Activated CD4-positive, alpha-beta T cell treated with anti-CD3 and anti-CD28 coated beads for 4 hours (primary cell): ENCODE measurements at regions not wholly inside any gene's neighbourhood (a gene's known extent, or its start where the extent isn't known, plus 50 kb on each side); places are given as distances from the start of the nearest gene placed in this dataset.

Experiments used
- DNase-seq, 2 donors: peaks; one replicate each; pipeline ENCODE4 v3.0.0-alpha.2; 2020

- no peak for DNase-seq
Observed at GRCh38 chr7:68266004-68266579, 1269.5 kb downstream of the TYW1 start.

- no peak for DNase-seq
Observed at GRCh38 chr7:68267486-68267885, 1270.9 kb downstream of the TYW1 start.

- no peak for DNase-seq
Observed at GRCh38 chr7:68269405-68269804, 1272.8 kb downstream of the TYW1 start.

GRCh38 chr7:68272507-68272906, 1275.9 kb downstream of the TYW1 start:
- no peak for DNase-seq

GRCh38 chr7:68276725-68277124, 1280.1 kb downstream of the TYW1 start:
- no peak for DNase-seq

GRCh38 chr7:68279827-68280400, 1283.3 kb downstream of the TYW1 start:
- DNase-seq, result no peak

- DNase-seq, result no peak
Observed at GRCh38 chr7:68280931-68281330, 1284.3 kb downstream of the TYW1 start.

- DNase-seq, result no peak
Observed at GRCh38 chr7:68288144-68288593, 1291.5 kb downstream of the TYW1 start.

GRCh38 chr7:68291710-68292109, 1295.1 kb downstream of the TYW1 start:
- no peak for DNase-seq

- no peak for DNase-seq
Observed at GRCh38 chr7:68295386-68295785, 1298.8 kb downstream of the TYW1 start.

- no peak for DNase-seq
Observed at GRCh38 chr7:68304536-68304935, 1293.7 kb upstream of the AUTS2 start.

- DNase-seq, result no peak
Observed at GRCh38 chr7:68306692-68307107, 1291.6 kb upstream of the AUTS2 start.

GRCh38 chr7:68309271-68309670, 1289.0 kb upstream of the AUTS2 start:
- DNase-seq, result no peak

GRCh38 chr7:68309806-68310205, 1288.5 kb upstream of the AUTS2 start:
- no peak for DNase-seq

GRCh38 chr7:68311958-68312357, 1286.3 kb upstream of the AUTS2 start:
- no peak for DNase-seq

GRCh38 chr7:68313806-68314205, 1284.5 kb upstream of the AUTS2 start:
- no peak for DNase-seq

GRCh38 chr7:68314208-68314607, 1284.1 kb upstream of the AUTS2 start:
- DNase-seq, result no peak

- DNase-seq, result no peak
Observed at GRCh38 chr7:68317476-68317875, 1280.8 kb upstream of the AUTS2 start.

GRCh38 chr7:68319061-68319460, 1279.2 kb upstream of the AUTS2 start:
- DNase-seq, result no peak

- no peak for DNase-seq
Observed at GRCh38 chr7:68321076-68321639, 1277.1 kb upstream of the AUTS2 start.

GRCh38 chr7:68321776-68322496, 1276.3 kb upstream of the AUTS2 start:
- no peak for DNase-seq

GRCh38 chr7:68324621-68325020, 1273.7 kb upstream of the AUTS2 start:
- DNase-seq, result no peak

GRCh38 chr7:68334216-68334615, 1264.1 kb upstream of the AUTS2 start:
- no peak for DNase-seq

- DNase-seq, result no peak
Observed at GRCh38 chr7:68334636-68335272, 1263.5 kb upstream of the AUTS2 start.
